ENCODE measurements at regions not wholly inside any gene's neighbourhood (a gene's known extent, or its start where the extent isn't known, plus 50 kb on each side); places are given as distances from the start of the nearest gene placed in this dataset.

- Histone ChIP-seq H4K20me1 (ENCODE audit: low read depth) (no peaks in the 10 kb centered on the region), H3K4me1 (no peaks in the 10 kb centered on the region), H3K4me3 (no peak overlapping the region), H3K9me3 (ENCODE audit: low read depth) (no peaks in the 10 kb centered on the region), H3K4me2 (no peak overlapping the region), H3K79me2 (ENCODE audit: low read depth) (no peaks in the 10 kb centered on the region), H3F3A (ENCODE audit: low read depth) (no peaks in the 10 kb centered on the region), H3K36me3 (no peaks in the 10 kb centered on the region), H3K27ac (no peak overlapping the region), H3K27me3 (no peaks in the 10 kb centered on the region), H3K9ac (no peak overlapping the region), H2AFZ (replicated peaks) (no peak overlapping the region)
- no peak for TF ChIP-seq EZH2phosphoT487 (IDR thresholded peaks at IDR 0.05)
- no peak for TF ChIP-seq CTCF (IDR thresholded peaks at IDR 0.05)
- no peak for TF ChIP-seq EZH2 (IDR thresholded peaks at IDR 0.05)
- DNase-seq (ENCODE audit: low spot score): no peak
- no peaks in the 10 kb centered on the region for H3K9me3 Mint-ChIP-seq
- H3K4me1 Mint-ChIP-seq: no peaks in the 10 kb centered on the region
- H3K27ac Mint-ChIP-seq: no peak overlapping the region
- no peak overlapping the region for H3K4me3 Mint-ChIP-seq
- peaks cover 2% of the 10 kb centered on the region for H3K27me3 Mint-ChIP-seq (ENCODE audit: insufficient read depth, low read depth)
- H3K36me3 Mint-ChIP-seq: no peaks in the 10 kb centered on the region
These were observed 139.0 kb upstream of the PLEKHG7 start for GRCh38 chr12:92563819-92564218.

- Mint-ChIP-seq H3K4me1 (no peaks in the 10 kb centered on the region), H3K9me3 (no peaks in the 10 kb centered on the region), H3K27me3 (ENCODE audit: insufficient read depth, low read depth) (peaks cover 2% of the 10 kb centered on the region), H3K36me3 (no peaks in the 10 kb centered on the region), H3K27ac (no peak overlapping the region), H3K4me3 (no peak overlapping the region)
- no peak overlapping the region for H3K27ac ChIP-seq
- no peaks in the 10 kb centered on the region for H4K20me1 ChIP-seq (ENCODE audit: low read depth)
- no peak for TF ChIP-seq EZH2phosphoT487 (IDR thresholded peaks at IDR 0.05)
- no peak for TF ChIP-seq CTCF (IDR thresholded peaks at IDR 0.05)
- no peak for TF ChIP-seq EZH2 (IDR thresholded peaks at IDR 0.05)
- no peak overlapping the region for H3K4me3 ChIP-seq
- no peak for DNase-seq (ENCODE audit: low spot score)
- H3K27me3 ChIP-seq: no peaks in the 10 kb centered on the region
- no peaks in the 10 kb centered on the region for H3K79me2 ChIP-seq (ENCODE audit: low read depth)
- H3K9ac ChIP-seq: no peak overlapping the region
- no peaks in the 10 kb centered on the region for H3F3A ChIP-seq (ENCODE audit: low read depth)
- H2AFZ ChIP-seq (replicated peaks): no peak overlapping the region
- H3K4me2 ChIP-seq: no peak overlapping the region
- no peaks in the 10 kb centered on the region for H3K9me3 ChIP-seq (ENCODE audit: low read depth)
- peaks cover 6% of the 10 kb centered on the region for H3K4me1 ChIP-seq
- no peaks in the 10 kb centered on the region for H3K36me3 ChIP-seq
These were observed 140.6 kb upstream of the PLEKHG7 start for GRCh38 chr12:92562063-92562734.

- Mint-ChIP-seq H3K27me3 (ENCODE audit: insufficient read depth, low read depth) (peaks cover 2% of the 10 kb centered on the region), H3K4me1 (no peaks in the 10 kb centered on the region), H3K9me3 (no peaks in the 10 kb centered on the region), H3K27ac (no peak overlapping the region), H3K4me3 (no peak overlapping the region), H3K36me3 (no peaks in the 10 kb centered on the region)
- Histone ChIP-seq H3K9ac (no peak overlapping the region), H3K4me2 (no peak overlapping the region), H3K79me2 (ENCODE audit: low read depth) (no peaks in the 10 kb centered on the region), H3K36me3 (no peaks in the 10 kb centered on the region), H3K9me3 (ENCODE audit: low read depth) (no peaks in the 10 kb centered on the region), H3K4me3 (no peak overlapping the region), H2AFZ (replicated peaks) (no peak overlapping the region), H3K4me1 (peaks cover 12% of the 10 kb centered on the region), H3K27ac (no peak overlapping the region), H3F3A (ENCODE audit: low read depth) (no peaks in the 10 kb centered on the region), H4K20me1 (ENCODE audit: low read depth) (no peaks in the 10 kb centered on the region), H3K27me3 (no peaks in the 10 kb centered on the region)
- DNase-seq (ENCODE audit: low spot score): no peak
- no peak for TF ChIP-seq EZH2 (IDR thresholded peaks at IDR 0.05)
- TF ChIP-seq EZH2phosphoT487 (IDR thresholded peaks at IDR 0.05): no peak
- no peak for TF ChIP-seq CTCF (IDR thresholded peaks at IDR 0.05)
These were observed 141.3 kb upstream of the PLEKHG7 start for GRCh38 chr12:92561543-92561899.

Measured in neural progenitor cell (in vitro differentiated cells).